ENCODE measurements at regions not wholly inside any gene's neighbourhood (a gene's known extent, or its start where the extent isn't known, plus 50 kb on each side); places are given as distances from the start of the nearest gene placed in this dataset.

GRCh38 chr9:86550401-86550800 is 196.2 kb upstream of the TUT7 start:
- no peaks in the 10 kb centered on the region for H4K20me1 ChIP-seq (ENCODE audit: insufficient read depth, low read length)
- H3K9me3 Mint-ChIP-seq: peaks cover 0 to 7% (median 2%) of the 10 kb centered on the region in 7 donors
- H3K4me2 ChIP-seq (replicated peaks; ENCODE audit: extremely low read depth, low read length, poor library complexity, severe bottlenecking): no peak overlapping the region
- H3K4me3 Mint-ChIP-seq: no peak overlapping the region
- no peaks in the 10 kb centered on the region for H3K36me3 Mint-ChIP-seq
- WGBS (ENCODE audit: insufficient coverage): no CpG with 5 or more reads among the region's 2 CpGs
- no peaks in the 10 kb centered on the region for H3K9me3 ChIP-seq (replicated peaks in 1 of 2; ENCODE audit: control insufficient read depth in 1 of 2, insufficient read depth in 1 of 2, low read length in 2 of 2)
- H3K9ac ChIP-seq (ENCODE audit: insufficient read depth, low read length, poor library complexity, severe bottlenecking): no peak overlapping the region
- no peak overlapping the region for H2AFZ ChIP-seq (ENCODE audit: insufficient read depth, low read depth, low read length, poor library complexity, severe bottlenecking)
- no peaks in the 10 kb centered on the region for H3K79me2 ChIP-seq (ENCODE audit: insufficient read depth, low read length)
- DNase-seq: no peak
- TF ChIP-seq, protein P1, sequence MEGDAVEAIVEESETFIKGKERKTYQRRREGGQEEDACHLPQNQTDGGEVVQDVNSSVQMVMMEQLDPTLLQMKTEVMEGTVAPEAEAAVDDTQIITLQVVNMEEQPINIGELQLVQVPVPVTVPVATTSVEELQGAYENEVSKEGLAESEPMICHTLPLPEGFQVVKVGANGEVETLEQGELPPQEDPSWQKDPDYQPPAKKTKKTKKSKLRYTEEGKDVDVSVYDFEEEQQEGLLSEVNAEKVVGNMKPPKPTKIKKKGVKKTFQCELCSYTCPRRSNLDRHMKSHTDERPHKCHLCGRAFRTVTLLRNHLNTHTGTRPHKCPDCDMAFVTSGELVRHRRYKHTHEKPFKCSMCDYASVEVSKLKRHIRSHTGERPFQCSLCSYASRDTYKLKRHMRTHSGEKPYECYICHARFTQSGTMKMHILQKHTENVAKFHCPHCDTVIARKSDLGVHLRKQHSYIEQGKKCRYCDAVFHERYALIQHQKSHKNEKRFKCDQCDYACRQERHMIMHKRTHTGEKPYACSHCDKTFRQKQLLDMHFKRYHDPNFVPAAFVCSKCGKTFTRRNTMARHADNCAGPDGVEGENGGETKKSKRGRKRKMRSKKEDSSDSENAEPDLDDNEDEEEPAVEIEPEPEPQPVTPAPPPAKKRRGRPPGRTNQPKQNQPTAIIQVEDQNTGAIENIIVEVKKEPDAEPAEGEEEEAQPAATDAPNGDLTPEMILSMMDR (IDR thresholded peaks at IDR 0.05): no peak
- H3K4me3 ChIP-seq (replicated peaks in 1 of 3; ENCODE audit: low read depth in 2 of 3, low read length in 3 of 3): no peak overlapping the region
- no peaks in the 10 kb centered on the region for H3K4me1 ChIP-seq (ENCODE audit: control insufficient read depth in 1 of 2, insufficient read depth in 2 of 2, low read length in 2 of 2)
- intact Hi-C loops (cut with micrococcal nuclease): no loop called here
- H3K4me1 Mint-ChIP-seq: no peaks in the 10 kb centered on the region
- no peak overlapping the region for H3K27ac Mint-ChIP-seq
- no peak overlapping the region for H3K27ac ChIP-seq (ENCODE audit: low read depth in 1 of 2, low read length in 2 of 2)
- no peaks in the 10 kb centered on the region for H3K27me3 ChIP-seq (ENCODE audit: control insufficient read depth in 2 of 2, insufficient read depth in 2 of 2, low read length in 2 of 2)
- no peaks in the 10 kb centered on the region for H3K36me3 ChIP-seq (replicated peaks in 1 of 2; ENCODE audit: control insufficient read depth in 1 of 2, insufficient read depth in 2 of 2, low read length in 2 of 2)
- H3K27me3 Mint-ChIP-seq (ENCODE audit: low read depth in 3 of 3): peaks cover 0 to 3% (median 1%) of the 10 kb centered on the region in 3 donors

- Mint-ChIP-seq H3K36me3 (no peaks in the 10 kb centered on the region), H3K27ac (no peak overlapping the region), H3K9me3 (peaks cover 0 to 7% (median 2%) of the 10 kb centered on the region in 7 donors), H3K4me1 (no peaks in the 10 kb centered on the region), H3K4me3 (no peak overlapping the region), H3K27me3 (ENCODE audit: low read depth in 3 of 3) (peaks cover 0 to 3% (median 1%) of the 10 kb centered on the region in 3 donors)
- Histone ChIP-seq H3K27me3 (ENCODE audit: control insufficient read depth in 2 of 2, insufficient read depth in 2 of 2, low read length in 2 of 2) (no peaks in the 10 kb centered on the region), H3K36me3 (replicated peaks in 1 of 2; ENCODE audit: control insufficient read depth in 1 of 2, insufficient read depth in 2 of 2, low read length in 2 of 2) (no peaks in the 10 kb centered on the region), H3K4me2 (replicated peaks; ENCODE audit: extremely low read depth, low read length, poor library complexity, severe bottlenecking) (no peak overlapping the region), H3K27ac (ENCODE audit: low read depth in 1 of 2, low read length in 2 of 2) (no peak overlapping the region), H2AFZ (ENCODE audit: insufficient read depth, low read depth, low read length, poor library complexity, severe bottlenecking) (no peak overlapping the region), H3K9ac (ENCODE audit: insufficient read depth, low read length, poor library complexity, severe bottlenecking) (no peak overlapping the region), H3K9me3 (replicated peaks in 1 of 2; ENCODE audit: control insufficient read depth in 1 of 2, insufficient read depth in 1 of 2, low read length in 2 of 2) (no peaks in the 10 kb centered on the region), H4K20me1 (ENCODE audit: insufficient read depth, low read length) (no peaks in the 10 kb centered on the region), H3K4me3 (replicated peaks in 1 of 3; ENCODE audit: low read depth in 2 of 3, low read length in 3 of 3) (no peak overlapping the region), H3K4me1 (ENCODE audit: control insufficient read depth in 1 of 2, insufficient read depth in 2 of 2, low read length in 2 of 2) (no peaks in the 10 kb centered on the region), H3K79me2 (ENCODE audit: insufficient read depth, low read length) (no peaks in the 10 kb centered on the region)
- intact Hi-C loops (cut with micrococcal nuclease): no loop called here
- TF ChIP-seq, protein P1 (IDR thresholded peaks at IDR 0.05): no peak
- 71% methylated on average over 2 of the region's 2 CpGs for WGBS (ENCODE audit: insufficient coverage)
- no peak for DNase-seq
Observed at GRCh38 chr9:86549920-86550319, 195.7 kb upstream of the TUT7 start.

Data from CD14-positive monocyte (primary cell).